Activated naive CD8-positive, alpha-beta T cell treated with anti-CD3 and anti-CD28 coated beads, Interleukin-2, amount 10 ng/mL, durations not matched to agents 7 days and 5 days (primary cell): ENCODE measurements at regions not wholly inside any gene's neighbourhood (a gene's known extent, or its start where the extent isn't known, plus 50 kb on each side); places are given as distances from the start of the nearest gene placed in this dataset.
"Not testable (repeated sequence)": the region's sequence is repeated elsewhere in the genome, so short reads cannot be mapped to it uniquely, and the experiment has no call there.

ENCODE experiments used
- ATAC-seq: fragments of 150-1000 bp; cut with Tn5 transposase; one replicate; pipeline ENCODE4 v1.10.0; 2021; ENCODE audit warnings: low read depth, moderate library complexity
- POLR2A ChIA-PET: fragments of 350-600 bp; sonication (Branson Sonifier 250); formaldehyde crosslinking; loops from one replicate; lab custom pipeline; 2021; ENCODE audit warnings: antibody characterized with exemption; lab: Charles Lee
- DNase-seq: peaks from one replicate; pipeline ENCODE4 v3.0.0; 2021
- H3K27ac Mint-ChIP-seq: one replicate; pipeline ENCODE4 v1.8.0; 2022; ENCODE audit warnings: mild to moderate bottlenecking, mixed read lengths
- H3K27me3 Mint-ChIP-seq: one replicate; pipeline ENCODE4 v1.8.0; 2022; ENCODE audit warnings: mild to moderate bottlenecking, moderate library complexity, mixed read lengths
- H3K36me3 Mint-ChIP-seq: one replicate; pipeline ENCODE4 v1.8.0; 2021; ENCODE audit warnings: mild to moderate bottlenecking, mixed read lengths
- H3K4me1 Mint-ChIP-seq: one replicate; pipeline ENCODE4 v1.8.0; 2021; ENCODE audit warnings: mixed read lengths
- H3K4me3 Mint-ChIP-seq: one replicate; pipeline ENCODE4 v1.8.0; 2022; ENCODE audit warnings: mild to moderate bottlenecking, moderate library complexity, mixed read lengths
- H3K9me3 Mint-ChIP-seq: one replicate; pipeline ENCODE4 v1.8.0; 2021; ENCODE audit warnings: mixed read lengths

DNA sequence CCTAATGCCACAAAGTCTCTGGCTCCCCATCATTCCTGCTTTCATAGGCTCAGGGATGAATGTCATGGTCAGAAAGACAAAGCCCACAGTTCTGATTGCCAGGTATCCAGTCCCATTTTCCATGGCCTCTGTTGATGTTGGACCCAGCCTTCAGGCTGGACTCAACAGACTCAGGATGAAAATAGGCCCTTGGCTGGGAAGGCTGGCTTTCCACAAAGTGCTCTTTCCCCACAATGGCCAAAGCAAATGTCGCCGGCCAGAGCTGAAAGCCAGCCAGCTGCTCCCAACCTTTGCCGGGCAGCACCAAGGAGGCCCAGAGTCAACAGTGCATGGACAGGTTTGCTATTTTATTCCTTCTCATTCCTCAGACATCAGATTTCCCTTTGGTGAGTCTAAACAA, 430.1 kb upstream of the FGF16 start:
- Mint-ChIP-seq H3K4me1 (no peaks in the 10 kb centered on the region), H3K4me3 (no peak overlapping the region), H3K27ac (no peak overlapping the region), H3K36me3 (no peaks in the 10 kb centered on the region), H3K9me3 (no peaks in the 10 kb centered on the region), H3K27me3 (no peaks in the 10 kb centered on the region)
- DNase-seq (no peak), ATAC-seq (no peak)
- POLR2A ChIA-PET = no interaction called here

DNA sequence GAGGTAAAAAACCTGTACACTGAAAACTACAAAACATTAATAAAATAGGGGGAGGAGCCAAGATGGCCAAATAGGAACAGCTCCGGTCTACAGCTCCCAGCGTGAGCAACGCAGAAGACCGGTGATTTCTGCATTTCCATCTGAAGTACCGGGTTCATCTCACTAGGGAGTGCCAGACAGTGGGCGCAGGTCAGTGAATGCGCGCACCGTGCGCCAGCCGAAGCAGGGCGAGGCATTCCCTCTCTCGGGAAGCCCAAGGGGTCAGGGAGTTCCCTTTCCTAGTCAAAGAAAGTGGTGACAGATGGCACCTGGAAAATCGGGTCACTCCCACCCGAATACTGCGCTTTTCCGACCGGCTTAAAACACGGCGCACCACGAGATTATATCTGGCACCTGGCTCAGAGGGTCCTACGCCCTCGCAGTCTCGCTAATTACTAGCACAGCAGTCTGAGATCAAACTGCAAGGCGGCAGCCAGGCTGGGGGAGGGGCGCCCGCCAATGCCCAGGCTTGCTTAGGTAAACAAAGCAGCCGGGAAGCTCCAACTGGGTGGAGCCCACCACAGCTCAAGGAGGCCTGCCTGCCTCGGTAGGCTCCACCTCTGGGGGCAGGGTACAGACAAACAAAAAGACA, 400.9 kb upstream of the FGF16 start:
- DNase-seq, H3K27ac Mint-ChIP-seq, H3K9me3 Mint-ChIP-seq, H3K36me3 Mint-ChIP-seq, ATAC-seq, POLR2A ChIA-PET, H3K27me3 Mint-ChIP-seq, H3K4me1 Mint-ChIP-seq: not testable (repeated sequence)
- peak overlapping the region; percentile 24 for H3K4me3 Mint-ChIP-seq

GRCh38 chrX:77060572-77060971, 386.6 kb upstream of the FGF16 start:
- POLR2A ChIA-PET = no interaction called here
- no peak for DNase-seq
- ATAC-seq = no peak
- Mint-ChIP-seq H3K9me3 (no peaks in the 10 kb centered on the region), H3K27me3 (peaks cover 2% of the 10 kb centered on the region), H3K4me3 (no peak overlapping the region), H3K36me3 (peaks cover 1% of the 10 kb centered on the region), H3K4me1 (peaks cover 3% of the 10 kb centered on the region), H3K27ac (no peak overlapping the region)

DNA sequence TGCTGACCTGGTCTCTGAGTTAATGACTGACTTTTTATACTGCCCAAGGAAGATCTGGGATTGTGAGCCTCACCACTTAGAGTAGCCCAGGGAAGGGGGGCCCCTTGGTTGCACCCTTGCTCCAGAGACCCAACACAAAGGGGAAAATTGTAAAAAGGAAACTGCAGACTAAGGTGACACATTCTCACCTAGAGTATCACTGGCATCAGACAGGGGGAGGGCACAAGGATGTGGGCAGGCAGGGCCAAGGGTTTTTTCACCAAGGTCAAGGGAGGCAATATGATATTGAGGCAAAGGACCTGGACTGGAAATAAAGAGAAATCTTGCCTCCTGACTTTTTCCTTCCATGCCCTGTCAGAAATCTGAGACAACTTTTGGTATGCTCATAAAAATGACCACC, 386.2 kb upstream of the FGF16 start:
- no peak overlapping the region for H3K4me3 Mint-ChIP-seq
- H3K4me1 Mint-ChIP-seq = peaks cover 3% of the 10 kb centered on the region
- peaks cover 2% of the 10 kb centered on the region for H3K27me3 Mint-ChIP-seq
- H3K27ac Mint-ChIP-seq = no peak overlapping the region
- POLR2A ChIA-PET = no interaction called here
- H3K36me3 Mint-ChIP-seq = peaks cover 1% of the 10 kb centered on the region
- ATAC-seq (no peak), DNase-seq (no peak)
- no peaks in the 10 kb centered on the region for H3K9me3 Mint-ChIP-seq

GRCh38 chrX:77061545-77061944, 385.6 kb upstream of the FGF16 start:
- Mint-ChIP-seq H3K9me3 (no peaks in the 10 kb centered on the region), H3K4me1 (peaks cover 3% of the 10 kb centered on the region), H3K27me3 (no peaks in the 10 kb centered on the region), H3K4me3 (no peak overlapping the region), H3K36me3 (no peaks in the 10 kb centered on the region), H3K27ac (no peak overlapping the region)
- ATAC-seq (no peak), DNase-seq (no peak)
- POLR2A ChIA-PET = no interaction called here

DNA sequence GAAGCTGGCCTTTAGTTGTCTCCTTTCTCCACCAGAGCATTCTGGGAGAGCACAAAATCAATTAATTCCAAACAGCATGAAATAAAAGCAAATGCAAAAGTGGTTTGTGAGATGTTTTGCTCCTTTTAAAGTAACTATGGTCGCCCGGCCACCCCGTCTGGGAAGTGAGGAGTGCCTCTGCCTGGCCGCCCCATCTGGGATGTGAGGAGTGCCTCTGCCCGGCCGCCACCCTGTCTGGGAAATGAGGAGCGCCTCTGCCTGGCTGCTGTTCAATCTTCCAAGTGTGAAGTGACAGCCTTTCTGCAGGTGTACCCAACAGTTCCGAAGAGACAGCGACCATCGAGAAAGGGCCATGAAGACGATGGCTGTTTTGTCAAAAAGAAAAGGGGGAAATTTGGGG, 381.3 kb upstream of the FGF16 start:
- POLR2A ChIA-PET = no interaction called here
- no peaks in the 10 kb centered on the region for H3K27me3 Mint-ChIP-seq

GRCh38 chrX:77070202-77070918, 376.8 kb upstream of the FGF16 start:
- DNase-seq = no peak
- no peak for ATAC-seq
- Mint-ChIP-seq H3K4me1 (peaks cover 10% of the 10 kb centered on the region), H3K27me3 (peaks cover 2% of the 10 kb centered on the region), H3K36me3 (no peaks in the 10 kb centered on the region), H3K4me3 (peak overlapping the region; percentile 70), H3K27ac (peak overlapping the region; percentile 3), H3K9me3 (no peaks in the 10 kb centered on the region)
- POLR2A ChIA-PET = no interaction called here

More for the DNA sequence above, 381.3 kb upstream of the FGF16 start:
- Mint-ChIP-seq H3K9me3 (no peaks in the 10 kb centered on the region), H3K4me1 (peaks cover 12% of the 10 kb centered on the region), H3K27ac (no peak overlapping the region), H3K4me3 (no peak overlapping the region), H3K36me3 (no peaks in the 10 kb centered on the region)
- ATAC-seq = no peak
- no peak for DNase-seq

DNA sequence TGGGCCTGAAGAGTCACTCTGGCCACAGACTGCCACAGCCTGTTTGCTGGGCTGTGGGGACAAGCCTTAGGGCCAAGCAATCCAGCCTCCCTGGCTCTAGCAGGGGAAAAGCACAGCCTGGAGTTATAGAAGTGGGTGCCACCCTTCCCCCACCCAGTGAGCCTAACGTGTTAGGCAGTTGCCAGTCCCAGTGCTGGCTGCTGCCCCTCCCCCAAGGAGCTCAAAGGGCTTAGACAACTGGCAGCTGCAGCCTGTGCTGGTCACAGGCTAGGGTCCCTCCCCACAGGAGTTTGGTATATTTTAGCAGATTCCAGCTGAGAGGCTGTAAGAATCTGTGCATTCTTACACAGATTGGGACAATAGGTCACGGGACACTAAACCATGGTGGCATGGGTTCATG, 370.3 kb upstream of the FGF16 start:
- Mint-ChIP-seq H3K4me3 (no peak overlapping the region), H3K36me3 (no peaks in the 10 kb centered on the region), H3K27ac (no peak overlapping the region), H3K9me3 (peaks cover 10% of the 10 kb centered on the region), H3K27me3 (peaks cover 2% of the 10 kb centered on the region), H3K4me1 (no peaks in the 10 kb centered on the region)
- POLR2A ChIA-PET = no interaction called here
- no peak for ATAC-seq
- DNase-seq = no peak

GRCh38 chrX:77081237-77081636, 366.0 kb upstream of the FGF16 start:
- H3K27me3 Mint-ChIP-seq, H3K4me1 Mint-ChIP-seq, H3K27ac Mint-ChIP-seq, ATAC-seq, DNase-seq, POLR2A ChIA-PET, H3K4me3 Mint-ChIP-seq, H3K36me3 Mint-ChIP-seq, H3K9me3 Mint-ChIP-seq: not testable (repeated sequence)

GRCh38 chrX:77085372-77085771, 361.8 kb upstream of the FGF16 start:
- Mint-ChIP-seq H3K27ac (no peak overlapping the region), H3K4me1 (no peaks in the 10 kb centered on the region), H3K9me3 (peaks cover 4% of the 10 kb centered on the region), H3K36me3 (no peaks in the 10 kb centered on the region), H3K27me3 (no peaks in the 10 kb centered on the region), H3K4me3 (no peak overlapping the region)
- ATAC-seq = no peak
- no peak for DNase-seq
- POLR2A ChIA-PET = no interaction called here

DNA sequence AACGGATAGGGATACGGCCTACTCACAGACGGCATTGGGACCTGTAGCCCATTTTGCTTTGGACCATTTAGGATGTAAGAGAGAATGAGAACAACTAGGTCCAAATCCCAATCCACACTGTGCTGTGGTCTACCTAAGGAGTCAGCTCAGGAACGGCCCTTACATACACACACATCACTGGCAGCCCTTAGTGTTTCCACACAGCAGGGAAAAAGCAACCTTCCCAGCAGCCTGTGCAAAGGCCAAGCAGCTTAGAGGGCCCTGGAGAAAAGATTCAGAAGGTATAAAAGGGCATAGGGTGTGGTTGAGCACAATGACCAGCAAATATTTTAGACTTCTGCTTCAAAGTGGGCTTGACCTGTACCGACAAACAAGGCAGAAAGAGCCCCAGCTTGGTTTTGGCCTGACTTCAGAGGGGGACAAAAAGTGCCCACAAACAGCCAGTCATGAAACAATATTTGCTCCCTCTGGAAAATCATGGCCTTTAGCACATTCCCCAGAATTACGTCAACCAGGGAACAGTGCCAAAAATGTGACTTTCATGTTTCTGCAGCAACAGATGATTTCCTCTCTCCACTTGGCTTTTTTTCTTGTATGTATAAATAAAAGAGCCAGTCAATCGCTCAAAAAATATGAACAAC, 359.5 kb upstream of the FGF16 start:
- ATAC-seq (no peak), DNase-seq (no peak)
- H3K9me3 Mint-ChIP-seq = no peaks in the 10 kb centered on the region
- no peaks in the 10 kb centered on the region for H3K4me1 Mint-ChIP-seq
- H3K36me3 Mint-ChIP-seq = no peaks in the 10 kb centered on the region
- POLR2A ChIA-PET = no interaction called here
- H3K4me3 Mint-ChIP-seq = no peak overlapping the region
- no peak overlapping the region for H3K27ac Mint-ChIP-seq
- H3K27me3 Mint-ChIP-seq = peaks cover 1% of the 10 kb centered on the region

- Mint-ChIP-seq H3K36me3 (no peaks in the 10 kb centered on the region), H3K4me1 (no peaks in the 10 kb centered on the region), H3K4me3 (no peak overlapping the region), H3K27me3 (peaks cover 1% of the 10 kb centered on the region), H3K9me3 (no peaks in the 10 kb centered on the region), H3K27ac (no peak overlapping the region)
- ATAC-seq (no peak), DNase-seq (no peak)
- POLR2A ChIA-PET = no interaction called here
Observed at GRCh38 chrX:77088233-77088632, 359.0 kb upstream of the FGF16 start.

DNA sequence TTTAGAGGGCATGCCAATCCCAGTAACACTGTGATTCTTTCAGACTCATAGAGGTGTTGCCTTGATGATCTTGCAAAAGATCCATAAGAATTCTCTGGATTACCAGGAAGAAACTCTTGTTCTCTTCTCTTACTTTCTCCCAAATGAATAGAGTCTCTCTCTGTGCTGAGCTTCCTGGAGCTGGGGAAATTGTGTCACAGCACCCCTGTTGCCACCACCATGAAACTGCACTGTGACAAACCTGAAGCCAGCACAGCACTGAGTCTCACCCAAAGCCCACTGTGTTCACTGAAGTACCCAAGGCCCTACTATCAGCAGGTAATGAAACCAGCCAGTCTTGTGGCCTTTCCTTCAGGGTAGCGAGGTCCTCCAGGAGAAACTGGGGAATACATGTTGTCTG, 332.7 kb upstream of the FGF16 start:
- H3K27me3 Mint-ChIP-seq = no peaks in the 10 kb centered on the region
- no peaks in the 10 kb centered on the region for H3K4me1 Mint-ChIP-seq
- H3K9me3 Mint-ChIP-seq = peaks cover 2% of the 10 kb centered on the region
- no peak overlapping the region for H3K4me3 Mint-ChIP-seq
- H3K27ac Mint-ChIP-seq = no peak overlapping the region
- POLR2A ChIA-PET = no interaction called here
- H3K36me3 Mint-ChIP-seq = no peaks in the 10 kb centered on the region
- DNase-seq (no peak), ATAC-seq (no peak)

DNA sequence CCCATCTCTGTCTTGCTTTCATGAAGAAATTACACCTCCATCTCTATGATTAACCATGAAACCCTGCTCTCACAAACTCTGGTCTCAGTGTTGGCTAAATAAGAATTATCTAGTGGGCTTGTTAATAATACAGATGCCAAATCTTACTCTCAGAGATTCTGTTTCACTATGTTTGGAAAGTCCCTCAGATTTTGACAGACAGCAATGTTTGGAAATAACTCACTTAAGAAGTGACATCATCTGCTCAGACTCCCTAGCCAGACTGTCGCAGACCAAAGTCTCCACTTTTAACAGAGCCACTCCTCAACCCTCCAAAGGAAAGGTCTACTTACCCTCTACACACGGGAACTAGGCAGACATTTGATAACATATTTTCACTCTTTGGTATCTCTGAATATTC, 328.5 kb upstream of the FGF16 start:
- Mint-ChIP-seq H3K4me3 (no peak overlapping the region), H3K36me3 (no peaks in the 10 kb centered on the region), H3K27ac (no peak overlapping the region), H3K9me3 (peaks cover 3% of the 10 kb centered on the region), H3K27me3 (no peaks in the 10 kb centered on the region), H3K4me1 (no peaks in the 10 kb centered on the region)
- ATAC-seq (no peak), DNase-seq (no peak)
- POLR2A ChIA-PET = no interaction called here
